ENCODE measurements at regions not wholly inside any gene's neighbourhood (a gene's known extent, or its start where the extent isn't known, plus 50 kb on each side); places are given as distances from the start of the nearest gene placed in this dataset.

GRCh38 chr18:71125581-71125980, 836.7 kb downstream of the SOCS6 start:
- POLR2A ChIA-PET: no interaction called here
- H3K36me3 ChIP-seq (ENCODE audit: control insufficient read depth, insufficient read depth, low read length): no peaks in the 10 kb centered on the region
- TF ChIP-seq SIN3A (IDR thresholded peaks at IDR 0.05; ENCODE audit: borderline replicate concordance, insufficient read depth, low read depth, low read length) (no peak), TCF7L2 (IDR thresholded peaks at IDR 0.05; ENCODE audit: low read depth, low read length) (no peak)
- TF ChIP-seq, protein P1, sequence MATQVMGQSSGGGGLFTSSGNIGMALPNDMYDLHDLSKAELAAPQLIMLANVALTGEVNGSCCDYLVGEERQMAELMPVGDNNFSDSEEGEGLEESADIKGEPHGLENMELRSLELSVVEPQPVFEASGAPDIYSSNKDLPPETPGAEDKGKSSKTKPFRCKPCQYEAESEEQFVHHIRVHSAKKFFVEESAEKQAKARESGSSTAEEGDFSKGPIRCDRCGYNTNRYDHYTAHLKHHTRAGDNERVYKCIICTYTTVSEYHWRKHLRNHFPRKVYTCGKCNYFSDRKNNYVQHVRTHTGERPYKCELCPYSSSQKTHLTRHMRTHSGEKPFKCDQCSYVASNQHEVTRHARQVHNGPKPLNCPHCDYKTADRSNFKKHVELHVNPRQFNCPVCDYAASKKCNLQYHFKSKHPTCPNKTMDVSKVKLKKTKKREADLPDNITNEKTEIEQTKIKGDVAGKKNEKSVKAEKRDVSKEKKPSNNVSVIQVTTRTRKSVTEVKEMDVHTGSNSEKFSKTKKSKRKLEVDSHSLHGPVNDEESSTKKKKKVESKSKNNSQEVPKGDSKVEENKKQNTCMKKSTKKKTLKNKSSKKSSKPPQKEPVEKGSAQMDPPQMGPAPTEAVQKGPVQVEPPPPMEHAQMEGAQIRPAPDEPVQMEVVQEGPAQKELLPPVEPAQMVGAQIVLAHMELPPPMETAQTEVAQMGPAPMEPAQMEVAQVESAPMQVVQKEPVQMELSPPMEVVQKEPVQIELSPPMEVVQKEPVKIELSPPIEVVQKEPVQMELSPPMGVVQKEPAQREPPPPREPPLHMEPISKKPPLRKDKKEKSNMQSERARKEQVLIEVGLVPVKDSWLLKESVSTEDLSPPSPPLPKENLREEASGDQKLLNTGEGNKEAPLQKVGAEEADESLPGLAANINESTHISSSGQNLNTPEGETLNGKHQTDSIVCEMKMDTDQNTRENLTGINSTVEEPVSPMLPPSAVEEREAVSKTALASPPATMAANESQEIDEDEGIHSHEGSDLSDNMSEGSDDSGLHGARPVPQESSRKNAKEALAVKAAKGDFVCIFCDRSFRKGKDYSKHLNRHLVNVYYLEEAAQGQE (IDR thresholded peaks at IDR 0.05; ENCODE audit: insufficient read depth in 1 of 2, low read depth in 2 of 2, low read length in 1 of 2): no peak
- no peak overlapping the region for H3K4me3 ChIP-seq (ENCODE audit: low read depth in 2 of 2, low read length in 2 of 2)
- intact Hi-C loops (cut with micrococcal nuclease; ENCODE audit: unreplicated experiment): no loop called here
- H3K4me1 ChIP-seq (ENCODE audit: control insufficient read depth, insufficient read depth, low read length): no peaks in the 10 kb centered on the region
- H3K9me3 ChIP-seq (ENCODE audit: control insufficient read depth, insufficient read depth, low read depth, low read length): no peaks in the 10 kb centered on the region
- H3K27me3 ChIP-seq (ENCODE audit: control insufficient read depth, insufficient read depth, low read length): no peaks in the 10 kb centered on the region
- DNase-seq (ENCODE audit: low read depth, low spot score): no peak
- in situ Hi-C loops (cut with HindIII; ENCODE audit: low pct_unique_long_range_greater_than_20kb, low sequenced_read_pairs): no loop called here
- no TSS peak for BruUV-seq (replicated peaks)
- CTCF ChIA-PET: no interaction called here
- ATAC-seq: no peak
- no peak overlapping the region for H3K27ac ChIP-seq (ENCODE audit: low read length)

DNA sequence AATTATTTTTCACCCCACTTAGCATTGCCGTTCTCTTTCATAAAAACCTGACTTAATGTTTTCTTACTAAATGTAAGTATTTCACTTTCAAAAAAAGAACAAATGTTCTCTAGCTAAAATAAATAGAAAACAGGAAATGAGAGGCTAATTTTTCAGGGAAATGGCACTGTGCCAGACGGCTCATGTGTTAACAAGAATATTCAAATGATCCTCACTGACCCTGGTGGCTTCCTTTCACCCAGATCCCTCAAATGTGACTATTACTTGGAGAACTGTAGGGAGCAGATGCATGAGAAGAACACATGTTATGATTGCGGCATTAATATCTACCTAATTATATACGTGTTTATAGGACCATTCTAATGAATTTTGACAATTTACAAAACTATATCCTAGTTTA, 827.7 kb downstream of the SOCS6 start:
- ATAC-seq (no peak), DNase-seq (ENCODE audit: low read depth, low spot score) (no peak)
- Histone ChIP-seq H3K36me3 (ENCODE audit: control insufficient read depth, insufficient read depth, low read length) (no peaks in the 10 kb centered on the region), H3K4me1 (ENCODE audit: control insufficient read depth, insufficient read depth, low read length) (no peaks in the 10 kb centered on the region), H3K27me3 (ENCODE audit: control insufficient read depth, insufficient read depth, low read length) (no peaks in the 10 kb centered on the region), H3K27ac (ENCODE audit: low read length) (no peak overlapping the region), H3K4me3 (ENCODE audit: low read depth in 2 of 2, low read length in 2 of 2) (no peak overlapping the region), H3K9me3 (ENCODE audit: control insufficient read depth, insufficient read depth, low read depth, low read length) (no peaks in the 10 kb centered on the region)
- no TSS peak for BruUV-seq (replicated peaks)
- ChIA-PET CTCF (no interaction called here), POLR2A (no interaction called here)
- in situ Hi-C loops (cut with HindIII; ENCODE audit: low pct_unique_long_range_greater_than_20kb, low sequenced_read_pairs): no loop called here
- TF ChIP-seq TCF7L2 (IDR thresholded peaks at IDR 0.05; ENCODE audit: low read depth, low read length) (no peak), SIN3A (IDR thresholded peaks at IDR 0.05; ENCODE audit: borderline replicate concordance, insufficient read depth, low read depth, low read length) (no peak), POLR2AphosphoS5 (IDR thresholded peaks at IDR 0.05; ENCODE audit: low read depth, low read length) (no peak)
- TF ChIP-seq, protein P1 (IDR thresholded peaks at IDR 0.05; ENCODE audit: insufficient read depth in 1 of 2, low read depth in 2 of 2, low read length in 1 of 2): no peak
- TF ChIP-seq, protein P2, sequence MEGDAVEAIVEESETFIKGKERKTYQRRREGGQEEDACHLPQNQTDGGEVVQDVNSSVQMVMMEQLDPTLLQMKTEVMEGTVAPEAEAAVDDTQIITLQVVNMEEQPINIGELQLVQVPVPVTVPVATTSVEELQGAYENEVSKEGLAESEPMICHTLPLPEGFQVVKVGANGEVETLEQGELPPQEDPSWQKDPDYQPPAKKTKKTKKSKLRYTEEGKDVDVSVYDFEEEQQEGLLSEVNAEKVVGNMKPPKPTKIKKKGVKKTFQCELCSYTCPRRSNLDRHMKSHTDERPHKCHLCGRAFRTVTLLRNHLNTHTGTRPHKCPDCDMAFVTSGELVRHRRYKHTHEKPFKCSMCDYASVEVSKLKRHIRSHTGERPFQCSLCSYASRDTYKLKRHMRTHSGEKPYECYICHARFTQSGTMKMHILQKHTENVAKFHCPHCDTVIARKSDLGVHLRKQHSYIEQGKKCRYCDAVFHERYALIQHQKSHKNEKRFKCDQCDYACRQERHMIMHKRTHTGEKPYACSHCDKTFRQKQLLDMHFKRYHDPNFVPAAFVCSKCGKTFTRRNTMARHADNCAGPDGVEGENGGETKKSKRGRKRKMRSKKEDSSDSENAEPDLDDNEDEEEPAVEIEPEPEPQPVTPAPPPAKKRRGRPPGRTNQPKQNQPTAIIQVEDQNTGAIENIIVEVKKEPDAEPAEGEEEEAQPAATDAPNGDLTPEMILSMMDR (IDR thresholded peaks at IDR 0.05): no peak
- intact Hi-C loops (cut with micrococcal nuclease; ENCODE audit: unreplicated experiment): no loop called here
